Kidney tubule cell (primary cell): ENCODE measurements at regions not wholly inside any gene's neighbourhood (a gene's known extent, or its start where the extent isn't known, plus 50 kb on each side); places are given as distances from the start of the nearest gene placed in this dataset.
A peak's percentile ranks its signal among the peaks of the same experiment; 100 is the strongest.
"Not testable (repeated sequence)": the region's sequence is repeated elsewhere in the genome, so short reads cannot be mapped to it uniquely, and the experiment has no call there.

Source experiments
- DNase-seq: peaks from one replicate; pipeline ENCODE4 v3.0.0-alpha.2; 2018; ENCODE audit warnings: low spot score

GRCh38 chr2:111251711-111252110 lies 131.0 kb downstream of the BCL2L11 start:
- DNase-seq = no peak

DNA sequence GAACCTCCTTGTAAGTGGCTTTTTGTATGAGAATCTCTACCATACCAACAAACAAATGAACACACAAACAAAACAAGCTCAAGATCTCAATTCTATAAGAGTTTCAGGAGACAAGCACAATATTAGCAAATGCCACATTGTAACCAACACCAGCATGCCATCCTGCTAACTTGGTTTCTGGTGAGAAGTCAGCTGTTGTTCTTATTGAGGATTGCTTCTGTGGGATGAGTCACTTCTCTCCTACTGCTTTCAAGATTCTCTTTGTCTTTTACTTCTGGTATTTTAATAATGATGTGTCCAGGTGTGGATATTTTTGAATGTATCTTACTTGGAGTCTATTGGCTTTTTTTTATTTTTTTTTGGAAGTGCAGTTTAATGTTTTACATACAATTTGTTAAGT lies 131.7 kb downstream of the BCL2L11 start:
- peak; percentile 30 for DNase-seq

- not testable (repeated sequence) for DNase-seq
Observed at GRCh38 chr2:111254916-111255315, 134.2 kb downstream of the BCL2L11 start.

DNA sequence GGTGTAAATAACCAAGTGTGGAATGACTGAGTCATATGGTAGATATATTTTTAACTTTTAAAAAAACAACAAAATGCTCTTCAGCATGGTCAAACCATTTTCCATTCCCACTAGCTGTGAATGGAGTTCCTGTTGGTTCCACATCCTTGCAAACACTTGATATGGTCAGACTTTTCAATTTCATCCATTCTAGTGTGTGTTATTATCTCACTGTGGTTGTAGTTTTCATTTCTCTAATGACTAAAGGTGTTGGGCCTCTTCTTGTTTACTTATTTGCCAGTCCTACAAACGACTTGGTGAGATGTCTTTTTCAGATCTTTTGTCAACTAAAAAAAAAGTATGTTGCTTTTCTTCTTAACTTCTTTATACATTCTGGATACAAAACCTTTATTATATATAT lies 135.9 kb downstream of the BCL2L11 start:
- DNase-seq = not testable (repeated sequence)

- not testable (repeated sequence) for DNase-seq
Observed at GRCh38 chr2:111257607-111258006, 136.9 kb downstream of the BCL2L11 start.

- DNase-seq = not testable (repeated sequence)
Observed at GRCh38 chr2:111258318-111258717, 137.6 kb downstream of the BCL2L11 start.

DNA sequence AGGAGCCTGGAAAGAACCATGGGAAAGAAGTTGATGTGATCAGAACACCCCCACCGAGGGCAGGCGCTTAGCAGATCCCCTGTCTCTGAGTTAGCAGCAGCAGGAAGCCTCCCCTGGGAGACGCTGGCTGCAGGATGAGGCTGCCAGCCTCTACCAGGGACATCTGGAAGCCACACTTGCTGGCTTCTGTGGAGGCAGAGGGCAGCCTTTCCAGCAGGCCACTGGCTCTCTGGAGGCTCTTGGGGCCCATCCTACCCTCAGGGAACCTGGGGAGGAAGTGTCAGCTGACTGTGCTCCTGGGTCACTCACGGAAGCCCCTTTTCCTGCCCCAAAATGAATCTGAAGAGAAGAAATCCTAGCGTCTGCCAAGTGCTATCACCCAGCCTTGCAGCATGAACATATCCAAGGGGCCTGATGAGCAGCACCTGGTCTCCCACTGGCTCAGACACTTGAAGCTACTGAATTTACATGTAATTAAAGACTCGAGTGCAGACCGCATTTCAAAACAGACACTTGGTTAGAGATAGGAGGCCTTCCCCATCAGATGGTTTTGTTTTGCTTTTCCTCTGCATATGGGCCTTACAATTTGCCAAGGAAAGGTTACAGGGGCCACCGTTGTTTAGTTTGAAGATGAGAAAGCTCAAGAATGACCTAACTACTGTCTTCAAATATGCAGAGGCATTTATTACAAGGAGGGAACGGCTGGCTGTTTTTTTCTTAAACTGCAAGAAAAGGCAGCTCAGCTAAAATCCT lies 142.1 kb downstream of the BCL2L11 start:
- not testable (repeated sequence) for DNase-seq

GRCh38 chr2:111263380-111264017 lies 142.8 kb downstream of the BCL2L11 start:
- not testable (repeated sequence) for DNase-seq

GRCh38 chr2:111264956-111265355 lies 144.2 kb downstream of the BCL2L11 start:
- not testable (repeated sequence) for DNase-seq

DNA sequence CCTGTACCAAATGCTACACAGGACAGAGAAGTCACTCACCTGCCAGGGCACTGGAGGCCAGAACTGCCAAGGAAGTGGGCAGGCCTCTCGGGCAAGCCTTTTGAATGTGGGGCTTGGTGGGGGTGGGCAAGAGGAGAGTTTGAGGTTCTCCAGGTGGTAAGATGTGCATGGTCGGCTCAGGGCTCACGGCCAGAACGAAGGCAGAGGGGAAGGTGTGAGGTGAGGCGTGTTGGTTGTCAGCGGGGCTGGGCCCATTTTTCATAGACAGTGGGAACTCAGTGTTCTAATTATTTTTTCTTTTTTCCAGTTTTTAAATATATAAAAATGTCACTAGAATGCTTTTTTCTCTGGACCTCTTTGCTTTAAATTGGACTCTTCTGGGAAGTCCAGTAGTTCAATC lies 145.8 kb downstream of the BCL2L11 start:
- not testable (repeated sequence) for DNase-seq

DNA sequence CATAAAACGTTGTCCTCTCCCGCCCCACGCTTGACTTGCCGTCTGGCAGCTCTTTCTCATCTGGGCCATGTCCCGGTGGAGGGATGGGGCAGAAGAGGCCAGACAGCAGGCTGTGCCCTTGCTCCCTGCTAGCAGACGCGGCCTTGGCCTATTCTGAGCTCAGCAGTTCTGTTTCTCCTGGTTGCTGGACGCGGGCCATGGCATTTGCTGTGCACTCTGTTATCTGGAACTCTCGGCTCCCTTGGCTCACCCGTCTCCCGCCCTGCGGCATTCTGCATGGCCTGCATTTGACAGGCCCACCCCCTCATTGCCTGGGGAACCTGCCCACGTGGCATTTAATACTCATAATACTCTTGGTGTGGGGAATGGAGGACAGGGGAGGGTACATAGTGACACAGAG lies 146.3 kb downstream of the BCL2L11 start:
- DNase-seq = not testable (repeated sequence)

DNA sequence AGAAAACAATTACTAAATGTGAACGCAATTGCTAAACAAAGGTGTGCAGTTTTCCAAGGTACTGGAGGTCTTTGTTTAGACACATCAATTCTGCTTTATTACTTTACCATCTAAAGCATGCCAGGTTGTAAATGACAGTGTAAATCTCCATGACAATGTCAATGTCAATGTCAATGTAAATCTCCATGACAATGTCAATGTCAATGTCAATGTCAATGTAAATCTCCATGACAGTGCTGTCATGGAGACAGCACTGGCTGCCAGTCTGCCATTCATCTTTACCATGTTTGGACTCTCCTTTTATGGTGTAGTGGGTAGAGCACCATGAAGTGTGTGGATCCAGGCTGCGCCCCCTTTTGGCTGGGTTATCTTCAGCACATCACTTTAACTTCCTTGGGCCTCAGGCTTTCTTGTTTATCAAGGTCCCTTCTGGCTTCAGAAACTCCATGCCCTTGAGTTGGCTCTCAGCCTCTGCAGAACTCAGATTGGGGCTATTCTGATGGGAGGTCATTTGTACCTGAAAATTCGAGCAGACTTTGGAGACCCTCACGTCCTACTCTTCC lies 149.1 kb downstream of the BCL2L11 start:
- not testable (repeated sequence) for DNase-seq

DNA sequence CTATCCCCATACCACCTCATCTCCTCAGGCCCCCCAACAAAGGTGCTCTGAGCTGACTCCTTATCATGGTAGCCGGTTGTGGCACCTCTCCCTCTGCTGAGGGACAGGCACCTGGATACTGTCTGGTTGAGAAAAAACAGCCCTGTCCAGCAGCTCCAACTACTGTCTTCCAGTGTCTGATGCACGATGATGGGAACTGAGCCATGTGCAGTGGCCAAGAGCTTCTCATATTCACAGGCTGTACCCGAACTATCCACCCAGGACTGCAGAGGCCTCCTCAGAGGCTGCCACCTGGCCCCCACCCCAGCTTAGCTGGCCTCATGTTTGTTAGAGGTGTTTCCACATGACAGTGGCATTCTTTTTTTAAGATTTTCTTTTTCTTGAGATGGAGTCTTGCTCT lies 149.9 kb downstream of the BCL2L11 start:
- not testable (repeated sequence) for DNase-seq

DNA sequence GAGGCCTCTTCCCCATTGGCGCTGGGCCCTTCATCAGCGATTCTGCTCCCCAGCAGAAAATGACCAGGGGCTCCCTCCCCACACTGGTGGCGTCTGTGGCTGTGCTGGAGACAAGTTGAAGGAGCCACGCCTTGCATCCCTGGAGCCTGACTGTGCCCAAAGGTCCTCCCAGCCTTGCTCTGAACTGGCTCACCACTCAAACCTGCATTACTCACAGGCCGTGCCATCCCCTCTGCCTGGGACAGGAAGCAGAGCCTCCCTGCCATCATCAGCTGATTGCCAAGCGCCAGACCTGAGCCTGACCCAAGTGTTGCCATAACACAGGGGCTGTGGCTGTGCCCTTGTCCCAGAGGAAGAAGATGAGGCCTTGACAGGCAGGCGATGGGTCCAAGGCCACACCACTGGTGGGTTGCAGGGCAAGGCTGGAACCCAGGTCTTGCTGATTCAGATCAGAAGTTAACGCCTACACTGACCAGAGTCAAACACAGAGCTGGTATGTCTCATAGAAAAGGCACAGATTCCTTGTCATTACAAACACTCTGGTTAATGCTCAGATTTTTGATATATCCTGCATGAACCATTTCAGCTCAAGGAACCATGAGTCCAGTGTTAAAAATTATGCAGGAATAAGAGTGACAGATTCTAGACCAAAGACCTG lies 151.1 kb downstream of the BCL2L11 start:
- DNase-seq = not testable (repeated sequence)

GRCh38 chr2:111273007-111273406 lies 152.3 kb downstream of the BCL2L11 start:
- not testable (repeated sequence) for DNase-seq

DNA sequence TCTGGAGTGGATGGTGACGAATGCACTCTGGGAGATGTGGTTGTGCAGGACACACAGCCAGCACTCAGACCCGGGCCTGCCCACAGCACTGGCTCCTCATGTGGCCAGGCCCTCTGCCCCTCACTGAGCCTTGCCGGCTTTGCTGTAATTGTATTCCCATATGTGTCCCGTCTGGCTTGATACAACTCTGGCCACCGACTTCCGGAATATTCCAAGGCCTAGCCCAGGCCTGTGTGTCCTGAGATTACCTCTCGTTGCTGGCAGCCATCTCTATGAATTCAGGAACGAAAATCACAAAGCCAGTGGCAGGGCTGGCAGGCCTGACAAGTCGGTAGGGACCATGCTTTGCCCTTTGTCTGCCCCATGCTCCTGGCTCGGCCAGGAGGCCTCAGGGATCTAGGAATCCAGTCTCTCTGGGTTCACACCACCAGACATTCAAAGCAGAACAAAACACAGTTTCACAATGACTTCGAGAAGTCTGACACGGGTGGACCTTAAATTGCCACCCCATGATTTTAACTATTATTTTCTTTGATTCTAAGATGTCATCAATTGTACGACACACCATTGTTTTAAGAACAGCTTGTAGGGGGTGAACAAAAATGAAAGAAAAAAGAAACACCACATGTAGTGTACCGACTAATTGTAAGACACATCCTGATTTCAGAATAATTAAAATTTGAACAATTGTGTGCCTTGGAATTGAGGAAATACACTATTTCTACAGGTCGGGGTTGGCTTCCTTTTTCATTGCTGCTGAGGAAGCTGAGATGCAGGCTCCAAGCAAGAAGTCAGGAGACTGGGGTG lies 154.5 kb downstream of the BCL2L11 start:
- not testable (repeated sequence) for DNase-seq

- DNase-seq = not testable (repeated sequence)
Observed at GRCh38 chr2:111275854-111276171, 155.1 kb downstream of the BCL2L11 start.

- not testable (repeated sequence) for DNase-seq
Observed at GRCh38 chr2:111278133-111278532, 157.4 kb downstream of the BCL2L11 start.

DNA sequence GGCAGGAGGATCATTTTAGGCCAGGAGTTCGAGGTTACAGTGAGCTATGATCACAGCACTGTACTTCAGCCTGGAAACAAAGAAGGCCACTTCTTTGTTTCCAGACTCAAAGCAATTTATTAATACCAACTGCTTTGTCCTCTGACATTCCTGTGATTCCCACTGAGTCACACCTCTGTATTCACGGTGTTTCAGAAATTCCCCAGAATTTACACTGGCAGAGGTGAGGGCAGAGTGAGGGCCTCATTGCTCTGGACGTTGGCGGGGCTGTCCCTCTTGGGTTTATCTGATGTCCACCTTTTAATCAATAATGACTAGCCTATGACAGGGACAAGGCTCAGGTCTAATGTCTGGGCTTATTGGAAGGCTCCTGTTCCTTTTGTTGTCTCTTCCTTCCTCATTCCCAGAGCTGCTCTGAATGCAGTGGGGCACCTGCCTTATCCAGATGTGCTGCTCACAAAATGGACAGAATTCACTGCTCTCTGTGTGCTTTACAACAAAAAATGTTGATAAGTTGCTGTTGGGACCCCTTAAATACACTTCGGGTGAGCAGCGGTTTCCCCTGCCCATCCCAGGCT lies 160.1 kb downstream of the BCL2L11 start:
- DNase-seq = not testable (repeated sequence)

- DNase-seq = not testable (repeated sequence)
Observed at GRCh38 chr2:111282162-111282561, 161.4 kb downstream of the BCL2L11 start.
